NCI-H1092 (cell line): ENCODE measurements at regions not wholly inside any gene's neighbourhood (a gene's known extent, or its start where the extent isn't known, plus 50 kb on each side); places are given as distances from the start of the nearest gene placed in this dataset.
A peak's percentile ranks its signal among the peaks of the same experiment; 100 is the strongest.

ENCODE experiments used
- DNase-seq: peaks from one replicate; lab custom pipeline; 2025; lab: John Stamatoyannopoulos, UW

DNA sequence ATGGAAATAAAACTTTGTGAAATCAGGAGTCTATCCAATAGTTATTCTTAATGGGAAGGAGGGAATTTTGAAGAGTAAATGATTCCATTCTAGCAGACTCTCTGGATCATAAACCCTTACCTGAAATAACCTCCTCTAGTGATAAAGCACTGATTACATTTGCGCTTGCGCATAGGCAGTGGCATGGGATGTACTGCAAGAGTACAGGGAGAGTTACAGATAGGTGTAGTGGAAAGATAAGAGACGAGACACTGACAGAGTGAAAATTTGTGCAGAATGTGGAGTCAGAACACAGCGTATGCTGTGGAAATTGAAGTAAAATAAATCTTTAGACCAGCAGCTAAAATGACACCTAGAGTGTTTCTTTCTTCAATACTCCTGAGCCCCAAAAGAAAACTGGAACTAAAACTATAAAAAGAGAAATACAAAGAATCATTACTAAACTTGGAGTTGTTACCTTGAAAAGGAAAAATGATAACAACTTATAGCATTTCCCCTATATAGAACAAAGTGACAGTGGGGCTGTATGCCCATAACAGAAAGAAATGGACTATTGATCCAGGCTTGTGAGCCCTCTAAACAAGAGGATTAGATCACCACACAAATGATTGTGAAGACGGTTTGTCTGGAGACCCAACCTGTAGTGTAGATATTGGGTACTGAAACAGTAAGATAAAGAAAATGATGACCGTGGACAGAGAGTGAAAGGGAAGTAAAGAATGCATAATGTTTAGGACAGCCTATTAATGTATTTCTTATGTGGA is 1471.2 kb upstream of the NUDT12 start:
- no peak for DNase-seq

- DNase-seq: no peak
These were observed 1470.3 kb upstream of the NUDT12 start for GRCh38 chr5:105032917-105033316.

GRCh38 chr5:105030153-105030552 is 1467.6 kb upstream of the NUDT12 start:
- no peak for DNase-seq

GRCh38 chr5:105015098-105015497 is 1452.5 kb upstream of the NUDT12 start:
- no peak for DNase-seq

GRCh38 chr5:104998572-104998971 is 1436.0 kb upstream of the NUDT12 start:
- DNase-seq: no peak

GRCh38 chr5:104998169-104998568 is 1435.6 kb upstream of the NUDT12 start:
- DNase-seq: no peak

GRCh38 chr5:104987074-104987473 is 1424.5 kb upstream of the NUDT12 start:
- no peak for DNase-seq

DNA sequence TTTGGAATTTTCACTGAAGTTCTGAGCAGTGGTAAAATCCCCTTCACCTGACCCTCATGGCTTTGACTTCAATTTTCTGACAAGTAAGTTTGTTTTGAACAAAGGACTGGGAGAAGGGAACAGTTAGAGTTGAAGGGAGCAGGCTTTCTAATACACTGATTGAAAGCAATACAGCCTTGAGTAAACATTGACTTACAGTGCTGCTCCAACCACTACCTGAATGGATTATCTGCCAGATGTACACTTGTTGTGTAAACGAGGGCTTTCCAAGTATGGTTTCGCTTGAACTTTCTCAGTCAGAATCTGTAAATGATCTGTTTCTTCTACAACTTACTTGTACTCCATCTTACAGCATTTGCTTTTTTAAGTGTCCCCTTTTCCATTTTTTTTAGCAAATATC is 1414.9 kb upstream of the NUDT12 start:
- DNase-seq: no peak

DNA sequence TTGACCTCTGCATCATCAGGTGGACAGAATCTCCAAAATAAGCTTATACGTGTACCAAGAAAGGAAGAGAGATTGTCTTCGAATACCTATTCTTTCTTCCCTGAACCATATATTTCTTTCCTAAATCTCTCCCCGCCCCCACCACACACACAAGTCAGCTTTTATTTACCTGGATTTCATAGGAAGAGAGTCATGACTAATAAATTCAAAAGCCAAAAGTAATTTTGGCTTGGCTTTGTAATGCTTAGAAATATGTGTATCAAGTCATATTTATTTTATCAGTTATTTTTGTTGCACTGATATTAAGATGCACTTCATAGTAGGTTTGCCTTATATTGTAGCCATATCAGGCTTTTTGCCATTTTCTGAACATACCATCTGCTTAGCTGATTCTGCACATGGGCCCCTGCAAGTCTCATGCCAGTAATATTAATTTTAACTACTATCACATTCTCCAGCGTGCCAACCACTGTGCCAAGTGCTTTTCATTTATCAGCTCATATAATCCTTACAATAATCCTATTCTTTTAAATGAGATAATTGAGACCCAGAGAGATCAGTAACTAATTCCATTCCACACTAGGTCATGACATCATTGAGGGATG is 1405.3 kb upstream of the NUDT12 start:
- DNase-seq: no peak

- peak; percentile 14 for DNase-seq
These were observed 1402.4 kb upstream of the NUDT12 start for GRCh38 chr5:104965006-104965405.

DNA sequence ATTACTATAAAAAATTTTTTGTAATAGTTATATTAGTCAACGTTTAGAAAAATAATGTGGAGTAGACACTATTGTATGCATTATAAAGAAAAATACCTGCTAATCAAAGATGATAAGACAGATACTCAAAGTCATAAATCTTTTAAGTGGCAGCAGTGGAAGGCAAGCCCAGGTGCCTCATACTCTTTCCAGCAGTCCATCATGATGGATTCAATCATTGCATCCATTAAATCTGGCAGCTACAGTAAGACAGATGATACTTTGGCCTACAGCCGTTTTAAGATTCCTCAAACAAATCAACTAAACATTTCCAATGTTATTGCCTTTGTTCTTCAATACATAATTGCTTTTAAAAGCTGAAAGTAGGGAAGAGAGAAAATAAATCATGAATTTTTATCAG is 1392.9 kb upstream of the NUDT12 start:
- DNase-seq: no peak

DNA sequence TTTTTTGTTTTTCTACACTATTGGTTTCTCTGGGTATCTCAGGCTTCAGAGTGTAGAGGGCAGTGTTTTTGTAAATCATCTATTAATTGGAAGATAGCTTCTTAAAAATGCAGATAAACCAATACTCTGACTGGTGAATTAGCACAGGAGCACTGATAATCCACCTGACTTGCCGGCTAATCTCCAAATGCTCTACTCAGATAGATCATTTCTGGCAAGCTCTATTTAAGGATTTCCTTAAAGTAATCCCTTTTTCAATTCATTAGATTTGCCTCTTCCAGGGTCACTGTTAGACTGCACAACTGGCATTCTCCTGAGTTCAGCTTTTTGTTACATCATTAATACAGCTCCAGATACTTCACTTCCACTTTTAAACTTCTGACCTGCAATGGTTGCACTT is 1390.3 kb upstream of the NUDT12 start:
- no peak for DNase-seq

DNA sequence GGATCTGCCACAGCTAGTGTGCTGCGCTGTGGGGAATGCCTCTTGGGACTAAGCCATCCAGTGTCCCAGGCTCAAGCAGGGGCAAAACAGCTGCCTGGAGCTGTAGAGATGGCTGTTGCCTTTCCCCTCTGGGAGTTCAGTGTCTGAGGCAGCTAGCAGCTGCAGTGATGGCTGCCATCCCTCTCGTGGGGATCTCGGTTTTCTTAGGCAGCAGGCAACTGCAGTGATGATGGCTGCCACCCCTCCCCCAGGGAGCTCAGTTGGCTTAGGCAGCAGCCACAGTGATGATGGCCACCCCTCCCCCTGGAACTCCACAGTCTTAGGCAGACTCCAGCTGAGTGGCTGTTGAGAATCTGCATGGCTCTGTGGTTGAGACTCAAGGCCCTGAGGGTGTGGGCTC is 1389.2 kb upstream of the NUDT12 start:
- DNase-seq: no peak

- DNase-seq: no peak
These were observed 1384.5 kb upstream of the NUDT12 start for GRCh38 chr5:104947076-104947475.

GRCh38 chr5:104942735-104943134 is 1380.1 kb upstream of the NUDT12 start:
- DNase-seq: no peak

DNA sequence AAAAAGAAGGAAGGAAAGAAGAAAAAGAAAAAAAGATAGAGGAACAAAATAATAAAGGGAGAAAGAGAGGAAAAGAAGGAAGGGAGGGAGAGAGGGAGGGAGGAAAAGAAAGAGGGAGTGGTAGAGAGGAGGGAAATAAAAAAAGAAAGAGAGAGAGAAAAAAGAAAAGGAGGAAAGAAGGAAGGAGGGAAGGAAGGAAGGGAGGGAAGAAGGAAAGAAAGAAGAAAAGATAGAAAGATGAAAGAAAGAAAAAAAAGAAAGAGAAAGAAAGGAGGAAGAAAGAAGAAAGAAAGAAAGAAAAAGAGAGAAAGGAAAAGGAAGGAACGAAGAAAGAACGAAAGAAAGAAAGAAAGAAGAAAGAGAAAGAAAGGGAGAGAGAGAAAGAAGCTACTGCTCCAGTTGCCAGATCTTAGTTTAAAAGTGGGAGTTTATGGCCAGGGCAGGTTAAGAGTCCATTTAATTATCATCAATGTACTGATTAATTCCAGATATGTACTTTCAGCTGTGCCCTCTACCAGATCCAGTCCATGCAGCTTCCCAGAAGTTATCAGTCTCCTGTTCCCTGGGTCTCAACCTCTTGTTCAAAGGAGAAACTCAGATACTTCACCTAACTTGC is 1378.5 kb upstream of the NUDT12 start:
- no peak for DNase-seq

DNA sequence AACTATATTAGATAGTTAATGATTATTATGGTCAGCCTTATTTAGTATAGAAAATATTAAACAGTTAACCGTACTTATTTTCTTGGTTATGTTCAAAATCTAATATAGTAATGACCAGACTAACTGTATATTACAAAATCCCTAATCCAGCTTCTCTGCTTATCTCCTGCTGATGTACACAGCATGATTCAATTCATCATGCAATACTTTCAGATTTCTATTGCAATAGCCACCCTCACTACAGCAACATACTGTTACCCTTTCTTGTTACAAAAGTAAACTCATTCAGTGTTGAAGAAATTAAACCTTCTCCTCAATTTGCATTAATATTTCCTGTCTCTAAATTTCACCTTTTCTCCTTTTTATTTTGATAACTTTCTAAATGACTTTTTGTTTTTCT is 1375.0 kb upstream of the NUDT12 start:
- no peak for DNase-seq

DNA sequence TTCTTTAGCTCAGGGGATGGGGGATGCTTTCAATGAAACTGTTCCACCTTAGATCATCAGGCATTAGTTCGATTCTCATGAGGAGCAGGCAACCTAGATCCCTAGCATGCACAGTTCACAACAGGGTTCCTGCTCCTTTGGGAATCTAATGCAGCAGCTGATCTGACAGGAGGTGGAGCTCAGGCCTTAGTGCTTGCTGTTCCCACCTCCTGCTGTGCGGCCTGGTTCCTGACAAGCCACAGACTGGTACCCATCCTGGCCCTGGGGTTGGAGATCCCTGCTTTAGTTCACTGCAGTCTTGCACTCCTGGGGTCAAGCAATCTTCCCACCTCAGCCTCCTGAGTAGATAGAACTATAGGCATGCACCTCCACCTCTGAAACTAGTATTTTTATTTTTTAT is 1369.8 kb upstream of the NUDT12 start:
- no peak for DNase-seq

GRCh38 chr5:104928906-104929520 is 1366.4 kb upstream of the NUDT12 start:
- DNase-seq: no peak

- no peak for DNase-seq
These were observed 1352.6 kb upstream of the NUDT12 start for GRCh38 chr5:104915226-104915625.

DNA sequence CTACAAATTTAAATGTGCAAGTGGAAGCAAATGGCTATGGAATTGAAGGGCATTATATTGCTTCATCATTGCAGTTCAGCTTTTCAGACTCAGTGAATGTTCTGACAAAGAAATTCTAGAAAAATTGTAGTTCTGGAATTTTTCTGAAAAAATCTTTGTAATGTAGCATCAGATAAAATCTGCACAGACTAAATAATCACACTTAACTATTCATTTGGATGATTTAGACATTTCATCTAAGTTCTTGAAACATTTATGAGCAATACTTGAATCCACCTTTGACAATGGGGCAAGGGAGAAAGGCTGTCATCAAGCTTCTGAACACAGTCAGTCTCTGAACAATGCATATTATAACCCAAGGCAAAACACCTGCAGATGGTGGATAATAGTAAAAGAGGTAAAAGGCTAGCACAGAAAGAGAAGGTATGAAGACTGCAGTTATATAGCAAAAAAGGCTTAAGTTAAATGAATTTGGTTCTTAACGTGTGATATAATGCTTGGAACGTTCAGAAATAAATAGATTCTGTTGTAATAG is 1352.0 kb upstream of the NUDT12 start:
- DNase-seq: no peak

GRCh38 chr5:104913841-104914281 is 1351.3 kb upstream of the NUDT12 start:
- DNase-seq: no peak

- no peak for DNase-seq
These were observed 1347.2 kb upstream of the NUDT12 start for GRCh38 chr5:104909803-104910202.
